GM19452 (cell line): ENCODE measurements at regions not wholly inside any gene's neighbourhood (a gene's known extent, or its start where the extent isn't known, plus 50 kb on each side); places are given as distances from the start of the nearest gene placed in this dataset.

Experiments
- ATAC-seq: cut with Tn5 transposase; IDR thresholded peaks from one replicate; pipeline ENCODE4 v1.9.1; 2021; ENCODE audit not compliant: unreplicated experiment

DNA sequence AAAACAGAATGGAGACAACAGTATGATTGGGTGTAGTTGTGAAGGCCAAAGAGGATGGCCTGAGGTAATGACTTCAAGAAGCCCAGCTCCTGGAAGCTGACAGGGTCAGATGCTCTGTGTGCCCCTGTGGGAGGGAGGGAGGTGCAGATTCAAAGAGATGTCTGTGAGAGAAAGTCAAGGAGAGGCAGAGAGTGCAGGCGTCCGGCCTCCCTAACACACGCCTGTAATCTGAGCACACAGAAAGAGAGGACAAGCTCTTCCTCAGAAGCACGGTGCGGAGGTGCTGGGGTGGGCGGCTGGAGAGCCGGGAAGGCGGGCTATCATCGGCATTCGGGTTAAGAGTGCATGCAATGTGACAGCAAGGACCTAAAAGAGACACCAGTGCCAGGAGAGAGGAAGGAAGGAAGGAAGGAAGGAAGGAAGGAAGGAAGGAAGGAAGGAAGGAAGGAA, 238.2 kb upstream of the HES1 start:
- ATAC-seq, result no peak

DNA sequence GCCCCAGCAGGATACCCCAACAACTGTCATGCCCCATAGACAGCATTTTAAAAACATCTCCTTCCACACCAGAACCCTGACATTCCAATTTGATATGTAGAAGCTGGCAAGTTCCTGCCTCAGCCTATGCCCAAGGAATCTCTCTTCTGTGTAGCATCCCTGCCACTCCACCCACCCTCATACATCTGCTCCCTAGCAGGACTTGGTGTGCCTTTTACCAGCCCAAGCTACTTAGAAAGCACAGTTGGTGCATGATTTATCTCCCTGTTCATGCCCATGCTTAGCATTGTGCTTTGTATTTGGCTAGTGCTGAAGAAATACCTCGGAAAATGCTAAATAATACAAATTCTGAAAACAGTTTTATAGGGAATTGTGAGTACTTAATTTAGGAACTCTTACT, 236.9 kb upstream of the HES1 start:
- ATAC-seq, result no peak

DNA sequence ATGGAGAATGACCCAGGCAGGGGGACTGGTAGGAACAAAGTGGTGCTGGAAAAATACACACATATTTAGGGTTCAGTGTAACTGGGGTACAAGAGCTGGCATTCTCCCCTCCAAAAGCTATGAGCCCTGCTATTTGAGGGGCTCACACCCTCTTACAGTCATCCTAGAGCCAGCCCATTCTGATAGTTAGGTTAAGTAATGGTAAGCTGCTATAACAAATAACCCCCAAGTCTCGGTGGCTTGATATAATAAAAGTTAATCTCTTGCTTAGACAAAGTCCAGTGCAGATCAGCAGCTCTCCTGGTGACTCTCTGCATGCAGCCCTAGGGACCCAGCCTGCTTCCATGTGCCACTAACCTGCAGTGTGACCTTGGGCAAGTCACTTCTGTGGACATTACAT, 234.9 kb upstream of the HES1 start:
- no peak for ATAC-seq

DNA sequence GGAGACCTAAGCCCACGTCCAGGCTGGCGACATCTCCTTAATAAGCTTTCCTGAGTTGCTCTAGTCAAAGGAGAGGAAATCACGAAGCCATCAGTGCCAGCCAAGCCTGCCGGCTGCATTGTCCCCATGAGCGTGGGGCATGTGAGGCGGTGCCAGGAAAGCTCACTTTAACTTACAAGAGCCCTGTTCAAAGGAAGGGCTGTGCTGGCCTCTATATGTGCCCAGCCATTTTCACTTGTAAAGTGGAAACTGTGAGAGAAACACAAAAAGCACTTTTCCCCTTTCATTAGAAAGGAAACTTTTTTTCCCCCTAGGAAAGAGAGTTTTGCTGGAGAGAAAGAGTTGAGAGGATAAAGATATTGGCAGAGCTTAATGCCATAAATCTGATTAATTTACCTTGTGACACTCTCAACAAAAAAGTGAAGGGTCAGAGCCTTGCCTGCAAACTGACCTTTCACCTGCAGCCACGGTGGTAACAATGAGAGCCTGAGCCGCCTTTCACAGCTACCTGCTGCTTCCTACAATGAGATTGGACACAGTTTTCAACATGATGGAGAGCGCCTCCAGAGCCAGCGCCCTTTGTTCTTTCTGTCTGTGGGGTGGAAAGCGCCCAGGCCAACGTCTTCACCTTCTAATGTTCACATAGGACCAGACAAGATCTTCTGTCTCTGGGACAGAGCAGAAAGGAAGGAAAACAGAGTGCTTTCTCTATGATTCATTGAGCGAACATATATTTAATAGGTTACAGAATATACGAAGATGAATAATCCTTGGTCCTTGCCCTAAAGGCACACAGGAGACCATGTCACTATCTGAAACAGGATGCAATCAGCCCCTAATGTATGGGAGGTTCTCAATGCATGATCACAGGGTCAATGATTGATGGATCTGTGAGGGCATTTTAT, 233.1 kb upstream of the HES1 start:
- ATAC-seq, result peak; percentile 48

DNA sequence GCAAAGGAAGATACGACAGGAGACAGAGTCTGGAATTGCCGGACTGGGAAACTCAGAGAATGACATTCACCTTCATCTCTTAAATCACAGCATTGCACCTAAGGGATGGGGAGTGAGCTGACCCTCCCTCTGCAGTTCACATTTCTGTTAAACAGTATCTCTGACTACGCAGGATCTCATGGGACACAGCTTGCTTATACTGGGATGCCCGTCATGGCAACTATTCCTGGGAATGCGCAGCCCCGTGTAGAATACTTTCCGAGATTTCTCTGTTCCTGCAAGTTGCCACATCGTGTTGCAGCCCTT, 232.5 kb upstream of the HES1 start:
- no peak for ATAC-seq

DNA sequence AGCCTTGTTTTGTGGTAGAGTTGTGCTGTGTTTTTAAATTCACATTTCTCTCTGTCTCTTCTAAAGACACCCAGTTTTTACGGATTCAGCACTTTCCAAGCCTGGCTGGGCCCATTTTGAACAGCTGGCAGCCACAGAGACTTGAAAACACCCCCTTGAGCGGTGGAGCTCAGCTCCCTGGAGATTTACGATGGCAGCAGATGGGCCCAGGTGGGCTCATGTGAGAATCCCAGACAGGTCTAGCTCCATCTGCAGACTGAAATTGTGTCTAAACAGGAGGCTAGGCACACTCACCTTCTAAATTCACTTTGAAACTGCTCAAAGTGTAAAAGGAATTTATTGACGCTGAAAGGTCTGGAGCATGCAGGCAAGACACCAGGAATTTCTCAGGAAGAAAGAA, 232.0 kb upstream of the HES1 start:
- no peak for ATAC-seq

DNA sequence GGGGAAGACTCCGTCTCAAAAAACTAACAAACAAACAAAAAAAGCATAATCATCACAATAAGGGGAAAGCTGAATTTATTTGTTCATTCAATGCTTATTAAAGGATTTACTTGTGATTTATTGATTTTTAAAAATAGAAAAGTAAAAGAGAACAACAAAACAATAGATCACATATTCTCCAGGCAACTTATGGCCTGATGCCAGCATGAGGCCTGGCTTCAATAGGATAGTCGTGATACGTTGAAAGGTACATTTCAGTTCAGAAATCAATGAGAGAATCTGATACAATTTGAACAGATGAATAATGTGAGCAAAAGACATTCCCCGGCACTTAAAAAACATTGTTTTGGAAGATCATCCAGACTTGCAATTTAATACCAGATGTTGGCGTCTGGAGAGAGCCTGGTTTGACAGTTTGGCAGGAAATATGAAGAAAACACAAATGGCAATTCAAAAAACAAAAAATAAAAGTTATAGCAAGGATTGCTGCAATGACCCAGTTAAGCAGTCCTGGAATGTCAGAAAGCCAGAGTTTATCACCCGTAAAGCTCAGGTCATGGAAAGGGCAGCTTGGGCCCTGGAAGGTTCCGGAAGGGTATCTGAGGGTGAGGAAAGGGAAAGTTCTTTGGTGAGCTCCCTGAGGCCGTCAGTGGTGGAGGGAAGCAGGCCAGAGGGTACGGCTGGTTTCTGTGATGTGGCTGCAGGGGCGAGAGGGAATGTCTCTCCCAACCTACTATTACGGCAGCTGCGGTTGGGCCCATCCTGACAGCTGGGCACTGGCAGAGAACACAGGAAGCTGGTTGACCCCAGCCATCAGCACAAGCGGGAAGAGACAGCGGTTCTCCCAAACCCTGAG, 230.2 kb upstream of the HES1 start:
- no peak for ATAC-seq

DNA sequence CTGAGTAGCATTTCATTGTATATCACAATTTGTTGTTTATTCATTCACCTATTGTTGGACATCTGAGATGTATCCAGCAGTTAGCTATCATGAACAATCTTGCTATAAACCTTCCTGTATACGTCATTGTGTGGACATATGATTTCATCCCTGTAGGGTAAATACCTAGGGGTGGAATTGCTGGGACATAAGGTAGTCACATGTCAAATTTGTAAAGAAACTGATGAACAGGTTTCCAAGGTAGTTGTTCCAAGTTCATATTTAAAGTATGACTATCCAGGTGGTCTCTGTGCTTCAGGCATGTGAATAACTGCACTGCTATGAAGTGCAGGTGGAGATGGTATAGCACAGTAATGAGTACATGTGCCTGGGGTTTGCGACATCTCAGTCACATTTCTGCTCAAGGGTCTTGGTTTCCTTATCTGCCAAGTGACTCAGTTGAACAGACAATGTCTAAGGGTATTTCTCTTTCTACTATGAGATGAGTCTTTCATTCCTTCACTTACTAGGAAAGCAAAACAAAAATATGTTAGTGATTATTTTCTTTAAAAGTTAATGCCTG, 229.0 kb upstream of the HES1 start:
- no peak for ATAC-seq

DNA sequence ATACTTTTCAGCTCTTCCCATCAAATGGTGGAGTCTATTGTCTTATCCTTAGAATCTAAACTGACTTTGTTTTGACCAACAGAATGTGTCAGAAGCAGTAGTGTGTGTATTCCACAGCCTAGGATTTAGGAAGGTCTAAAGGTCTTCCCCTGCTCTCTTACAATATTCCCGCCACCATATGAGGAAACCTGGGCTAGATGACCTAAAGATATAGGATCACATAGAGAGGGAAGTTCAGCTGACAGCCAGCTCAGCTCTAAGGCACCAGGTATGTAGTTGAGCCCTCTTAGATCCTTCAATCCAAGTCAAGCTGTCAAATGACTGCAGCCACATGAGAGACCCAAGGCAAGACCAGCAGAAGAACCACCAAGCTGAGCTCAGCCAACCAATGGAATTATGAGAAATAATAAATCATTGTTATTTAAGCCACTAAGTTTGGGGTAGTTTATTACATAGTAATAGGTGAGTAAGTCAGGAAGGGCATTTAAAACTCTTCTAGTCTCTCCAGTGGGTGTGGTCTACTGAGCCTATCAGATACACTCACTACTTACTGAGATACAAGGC, 227.7 kb upstream of the HES1 start:
- no peak for ATAC-seq

DNA sequence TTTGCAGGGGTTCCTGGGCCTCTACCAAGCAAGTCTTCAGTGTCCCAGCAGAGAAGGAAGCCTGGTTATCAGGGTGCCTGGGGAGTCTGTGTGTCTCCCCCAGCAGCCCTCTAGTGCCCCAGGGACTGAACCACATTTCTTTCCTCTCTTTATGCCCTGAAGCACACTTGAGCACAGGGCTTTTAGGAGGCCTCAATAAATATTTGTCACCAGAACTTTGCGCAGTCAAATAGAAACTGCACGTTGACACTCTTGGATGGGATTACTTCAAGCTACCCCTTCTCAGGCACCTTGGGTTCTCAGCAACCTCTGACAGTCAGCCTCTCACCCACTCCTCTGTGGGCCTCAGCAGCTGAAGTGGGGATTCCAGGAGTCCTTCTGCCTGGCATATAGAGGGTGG, 226.6 kb upstream of the HES1 start:
- peak; percentile 77 for ATAC-seq

DNA sequence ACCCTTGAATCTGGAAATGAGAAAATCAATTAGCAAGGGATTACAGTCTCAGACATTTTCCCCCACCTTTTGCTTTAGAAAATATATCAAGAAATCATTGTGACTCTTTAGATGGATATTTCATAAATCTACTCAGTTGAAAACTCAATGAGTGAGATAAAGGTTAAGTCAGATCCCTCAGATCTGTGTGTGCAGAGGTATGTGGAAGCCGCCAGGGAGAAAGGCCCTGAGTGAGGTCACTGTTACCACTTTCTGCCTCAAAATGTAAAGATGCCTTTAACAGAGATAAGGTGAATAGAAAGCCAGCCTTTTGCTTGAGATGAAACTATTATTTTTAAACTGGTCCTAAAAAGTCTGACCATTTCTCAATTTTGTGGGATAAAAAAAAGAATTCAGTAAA, 225.6 kb upstream of the HES1 start:
- ATAC-seq, result no peak

DNA sequence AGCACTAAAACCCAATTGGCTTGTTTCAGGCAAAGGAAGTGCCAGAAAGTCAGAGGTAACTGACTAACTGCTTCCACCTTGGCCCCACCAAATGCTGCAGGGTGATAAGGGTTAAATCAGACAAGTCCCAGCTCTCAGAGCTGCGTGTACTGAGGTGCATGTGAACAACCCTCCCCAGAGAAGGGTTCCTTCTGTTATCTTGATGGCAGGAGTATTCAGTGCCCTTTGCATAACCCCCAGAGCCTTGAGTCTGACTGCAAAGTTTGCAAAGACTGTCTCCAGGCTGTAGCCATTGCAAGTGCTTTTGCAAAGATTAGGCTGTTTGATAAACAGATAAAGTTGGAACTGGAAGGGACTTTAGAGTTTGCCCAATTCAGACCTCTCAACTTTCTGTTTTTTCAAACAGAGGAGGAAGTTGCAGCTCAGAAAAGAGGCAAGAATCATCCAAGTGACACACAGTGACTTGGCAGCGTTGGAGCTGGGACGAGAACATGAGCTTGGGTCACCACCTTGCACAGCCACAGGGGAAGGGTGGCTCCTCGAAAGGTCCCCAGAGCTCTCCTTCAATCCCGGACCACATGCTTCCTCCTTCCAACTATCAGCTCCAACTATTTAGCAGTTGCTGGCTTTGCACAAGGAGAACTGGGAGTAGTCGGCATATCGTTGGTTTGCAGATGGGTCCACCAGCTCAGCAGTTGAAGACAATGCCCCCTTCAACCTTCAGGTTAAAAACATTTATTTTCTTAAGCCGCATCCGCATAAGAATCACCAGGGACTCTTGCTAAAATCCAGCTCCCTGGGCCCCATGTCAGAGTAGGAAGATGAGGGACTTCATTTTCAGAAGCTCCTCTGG, 224.8 kb upstream of the HES1 start:
- no peak for ATAC-seq

DNA sequence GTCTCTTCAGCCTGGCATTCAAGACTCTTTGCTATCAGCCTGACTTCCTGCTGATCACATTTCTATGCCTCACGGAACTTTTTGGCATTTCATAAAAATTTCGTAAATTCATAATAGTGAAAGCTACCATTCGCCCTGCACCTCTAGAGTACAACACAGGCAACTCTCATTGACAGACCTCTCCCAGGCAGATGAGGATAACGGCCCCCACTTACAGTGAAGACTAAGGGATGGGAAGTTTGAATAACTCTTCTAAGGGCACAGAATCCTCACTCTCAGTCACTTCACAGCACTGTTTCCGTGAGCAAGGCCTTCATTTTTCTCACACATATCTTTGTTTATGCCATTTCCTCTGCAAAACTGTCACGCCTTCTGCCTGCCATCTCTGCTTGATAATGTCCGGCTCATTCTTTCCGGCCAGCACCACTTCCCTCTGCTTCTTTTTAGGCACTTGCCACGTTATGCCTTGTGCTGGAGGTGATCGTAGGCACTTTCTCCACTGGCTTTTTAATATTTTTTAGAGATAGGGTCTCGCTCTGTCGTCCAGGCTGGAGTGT, 224.1 kb upstream of the HES1 start:
- ATAC-seq, result no peak

DNA sequence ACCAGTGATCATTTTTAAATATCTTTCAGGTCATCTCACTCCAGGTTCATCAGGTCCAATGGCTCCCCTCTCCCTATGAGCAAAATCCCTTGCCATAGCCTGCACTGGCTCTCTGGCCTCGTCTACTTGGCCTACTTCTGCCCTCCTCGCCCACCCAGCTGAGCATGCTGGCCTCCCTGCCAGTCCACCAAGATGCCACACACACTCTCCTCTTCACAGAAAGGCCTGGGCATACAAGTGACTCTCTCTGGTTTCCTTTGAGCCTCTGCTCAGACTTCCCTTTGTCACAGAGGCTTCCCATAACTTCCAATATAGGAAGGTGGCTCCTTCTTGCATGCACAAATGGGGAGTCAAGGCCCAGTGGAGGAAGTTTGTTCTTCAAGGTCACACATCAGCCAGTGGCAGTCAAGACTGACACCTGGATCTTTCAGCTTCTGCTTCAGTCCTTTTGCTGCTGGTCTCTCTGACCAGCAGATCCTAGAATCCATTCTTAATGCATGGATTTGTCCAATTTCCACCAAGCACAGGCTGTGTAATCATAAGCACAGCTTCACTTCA, 223.2 kb upstream of the HES1 start:
- no peak for ATAC-seq

DNA sequence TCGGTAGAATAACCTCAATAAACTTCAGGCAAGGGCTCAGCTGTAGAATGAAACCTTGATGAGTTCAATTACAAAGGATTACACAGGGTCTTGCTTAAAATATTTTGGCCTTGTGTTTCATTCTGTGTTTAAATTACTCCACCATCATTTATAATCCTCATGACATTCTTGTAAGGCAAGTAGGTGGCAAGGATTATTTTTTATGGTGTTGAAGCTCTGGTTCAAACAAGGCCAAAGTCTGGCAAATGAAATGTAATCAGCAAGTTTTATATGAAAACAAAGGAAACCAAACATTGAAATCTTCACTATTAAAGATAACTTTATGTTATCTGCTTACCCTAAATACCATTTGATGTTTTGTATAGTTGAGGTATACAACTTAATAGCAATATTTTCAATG, 221.3 kb upstream of the HES1 start:
- no peak for ATAC-seq

DNA sequence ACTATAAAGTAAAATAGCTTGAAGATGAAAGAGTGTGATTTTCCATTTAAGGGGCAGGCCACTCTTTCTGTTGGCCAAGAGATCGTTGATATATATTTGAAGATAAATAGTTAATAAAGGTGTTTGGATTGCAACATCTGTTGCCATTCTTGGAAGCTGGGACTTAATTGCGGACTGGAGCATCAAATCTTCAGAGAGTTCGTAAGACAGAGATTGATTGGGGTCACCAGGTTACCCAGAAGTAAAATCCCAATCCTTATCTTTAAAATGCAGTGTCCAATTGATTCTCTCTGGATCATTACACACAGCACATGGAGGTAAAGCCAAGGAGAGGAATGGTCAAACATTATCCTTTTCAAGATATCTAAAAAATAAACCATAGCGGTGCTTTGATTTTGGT, 220.8 kb upstream of the HES1 start:
- ATAC-seq, result no peak

DNA sequence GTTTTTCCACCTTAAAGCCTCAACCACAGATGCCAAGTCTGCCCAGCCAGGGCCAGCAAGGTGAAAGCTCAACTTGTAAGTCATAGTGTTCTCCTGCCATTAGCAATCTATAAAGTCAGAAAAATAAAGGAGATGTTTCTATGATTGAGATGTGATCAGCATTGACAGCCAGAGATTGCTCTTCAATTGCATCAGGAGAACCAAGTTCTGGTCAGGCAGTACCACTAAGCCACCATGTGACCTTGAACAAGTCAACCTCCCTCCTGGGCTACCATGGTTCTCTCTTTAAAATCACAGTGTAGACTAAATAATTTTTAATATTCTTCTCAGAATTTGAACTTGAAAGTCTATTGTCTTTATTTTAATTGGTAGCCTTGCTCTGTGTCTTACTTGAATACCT, 220.3 kb upstream of the HES1 start:
- ATAC-seq, result no peak

DNA sequence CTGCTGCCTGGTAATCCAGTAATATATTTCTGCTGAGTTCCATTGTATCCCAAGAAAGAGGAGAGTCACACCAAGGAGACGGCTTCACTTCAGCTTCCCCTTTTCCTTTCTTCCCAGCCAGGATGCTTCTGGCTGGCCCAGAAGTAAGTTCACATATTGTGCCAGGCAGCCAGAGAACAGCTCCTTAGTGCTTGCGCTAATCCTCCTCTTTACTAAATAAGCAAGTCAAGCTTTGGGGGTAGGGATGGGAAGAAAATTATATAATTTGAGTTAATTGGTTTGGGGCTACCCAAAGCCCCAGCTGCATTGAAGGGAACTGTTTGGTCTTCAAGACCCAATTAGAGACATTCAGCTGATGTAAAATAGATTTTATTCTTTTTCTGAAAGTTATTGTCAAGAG, 218.8 kb upstream of the HES1 start:
- no peak for ATAC-seq

DNA sequence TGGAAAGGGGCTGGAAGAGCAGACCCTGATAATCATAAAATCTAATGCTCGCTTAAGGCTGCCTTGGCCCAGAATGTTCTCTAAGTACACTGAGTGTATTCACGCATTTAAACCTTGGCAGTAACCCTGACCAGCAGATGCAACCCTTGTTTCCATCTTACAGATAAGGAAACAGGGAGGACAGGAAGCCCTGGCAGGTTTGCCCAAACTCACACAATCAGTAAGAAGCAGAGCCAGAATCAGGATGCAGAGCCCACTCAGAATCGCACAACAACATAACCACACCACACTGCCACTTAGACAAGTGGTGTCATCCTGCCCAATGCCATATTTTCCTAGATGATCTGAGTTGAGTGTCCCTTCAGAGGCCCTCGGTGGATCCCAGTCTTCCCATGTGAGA, 214.5 kb upstream of the HES1 start:
- no peak for ATAC-seq
